Gastrocnemius medialis (tissue), 4 donors: ENCODE measurements at regions not wholly inside any gene's neighbourhood (a gene's known extent, or its start where the extent isn't known, plus 50 kb on each side); places are given as distances from the start of the nearest gene placed in this dataset.
"Not testable (repeated sequence)": the region's sequence is repeated elsewhere in the genome, so short reads cannot be mapped to it uniquely, and the experiment has no call there.

Experiments
- CTCF ChIP-seq, 5 experiments: fragments of 450-650 bp in 3 of 5; fragments of 200-600 bp in 2 of 5; sonication (generic) in 2 of 5; IDR thresholded peaks in 4 of 5; conservative IDR thresholded peaks in 1 of 5; 1 replicate in 4 of 5; 2 replicates in 1 of 5; pipeline ENCODE4 v1.5.1; 2016 to 2019; ENCODE audit warnings: antibody characterized with exemption in 5 of 5, mild to moderate bottlenecking in 3 of 5, moderate library complexity in 3 of 5
- POLR2A ChIP-seq, 2 donors: fragments of 450-650 bp; IDR thresholded peaks; one replicate each; pipeline ENCODE4 v1.6.1; 2017; ENCODE audit warnings: antibody characterized with exemption in 2 of 2, mild to moderate bottlenecking in 2 of 2, moderate library complexity in 2 of 2

- not testable (repeated sequence) for TF ChIP-seq CTCF (IDR thresholded peaks at IDR 0.05 in 4 of 5, conservative IDR thresholded peaks at IDR 0.05 in 1 of 5); POLR2A (IDR thresholded peaks at IDR 0.05)
Observed at GRCh38 chr15:21148136-21148535, 282.0 kb upstream of the POTEB2 start.
